ACHN (cell line): ENCODE measurements at regions not wholly inside any gene's neighbourhood (a gene's known extent, or its start where the extent isn't known, plus 50 kb on each side); places are given as distances from the start of the nearest gene placed in this dataset.

Experiments
- DNase-seq: peaks from one replicate; pipeline ENCODE4 v3.0.0-alpha.2; 2015
- in situ Hi-C: cut with HindIII; loops from 2 replicates; pipeline ENCODE4 v1.10.0; 2017; ENCODE audit warnings: low sequenced_read_pairs, low pct_ligation_motif_present, low pct_unique_long_range_greater_than_20kb

DNA sequence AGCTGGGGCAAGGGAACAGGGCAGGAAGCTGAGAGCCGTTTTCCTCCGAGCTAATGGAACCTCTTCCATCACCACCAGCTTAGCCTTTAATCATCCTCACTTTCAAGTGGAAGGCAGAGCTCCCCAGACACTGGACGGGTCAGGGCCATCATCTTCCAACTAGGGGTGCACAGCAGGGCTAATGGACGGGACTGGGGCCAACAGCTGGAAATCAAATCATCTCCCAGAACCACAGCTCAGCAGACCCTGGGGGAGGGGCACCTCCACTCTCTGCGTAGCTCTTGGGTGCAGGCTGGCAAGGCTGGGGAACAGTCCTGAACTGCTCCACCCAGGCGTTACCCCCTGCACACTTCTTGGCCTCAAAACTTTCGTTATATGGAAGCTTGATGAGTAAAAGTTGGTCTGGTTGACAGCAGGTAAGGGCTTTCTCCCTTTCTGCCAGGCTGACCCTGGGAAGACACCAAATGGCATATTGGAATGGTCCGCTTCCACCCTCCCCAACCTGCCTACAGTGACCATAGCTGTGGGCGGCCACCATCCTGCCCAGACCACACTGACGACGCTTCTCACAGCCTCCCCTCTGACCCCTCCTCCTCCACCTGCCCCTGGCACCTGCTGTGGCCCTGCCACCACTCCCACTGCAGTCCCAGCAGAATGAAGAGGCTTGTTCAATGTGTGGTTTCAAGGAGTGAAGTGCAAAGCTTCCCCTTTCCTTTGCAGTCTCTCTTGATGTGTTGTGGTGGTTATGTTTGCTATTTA, 51.7 kb upstream of the RET start:
- in situ Hi-C loops: no loop called here
- DNase-seq: no peak

DNA sequence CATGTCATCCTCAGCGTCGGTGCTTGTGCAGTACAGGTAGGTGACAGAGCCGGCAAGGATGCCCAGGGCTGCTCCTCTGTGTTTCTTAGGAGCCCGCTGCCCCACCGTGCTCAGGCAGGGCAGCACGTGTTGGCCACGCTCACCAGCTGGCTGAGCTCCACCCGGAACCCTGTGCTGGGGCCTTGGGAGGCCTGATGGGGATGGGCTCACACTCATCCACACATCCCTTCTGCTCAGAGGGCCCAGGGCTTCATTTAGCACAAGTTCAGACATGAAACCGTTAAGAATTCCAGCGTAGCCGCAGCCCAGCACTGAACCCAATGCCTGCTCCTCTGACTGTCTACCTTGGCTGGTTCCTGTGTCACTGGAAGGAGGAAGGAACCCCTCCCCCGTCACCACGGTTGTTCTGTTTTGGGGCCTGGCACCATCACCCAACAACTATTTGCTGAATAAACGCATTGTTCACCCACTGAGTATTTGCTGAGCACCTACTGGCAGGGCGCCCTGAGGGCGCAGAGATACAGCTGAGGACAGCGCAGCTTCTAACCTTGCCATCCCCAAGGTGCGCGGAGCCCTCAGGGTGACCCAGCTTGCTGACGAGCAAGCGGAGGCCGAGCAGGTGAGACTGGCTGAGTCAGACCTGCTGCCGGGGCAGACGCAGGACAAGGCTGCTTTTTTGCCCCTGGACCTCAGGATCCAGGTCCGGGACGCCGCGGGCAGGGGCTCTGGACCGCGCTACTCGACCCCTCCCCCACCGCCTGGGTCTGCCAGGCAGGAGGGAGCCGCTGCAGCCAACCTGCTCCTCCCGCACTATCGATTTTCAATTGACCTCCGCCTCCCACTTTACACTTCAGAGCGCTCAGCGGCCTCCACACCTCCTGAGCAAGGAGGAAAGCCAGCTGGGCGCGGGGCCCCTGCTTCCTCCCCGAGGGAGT, 50.6 kb upstream of the RET start:
- in situ Hi-C loops: no loop called here
- DNase-seq: no peak
